B cell (primary cell): ENCODE measurements at regions not wholly inside any gene's neighbourhood (a gene's known extent, or its start where the extent isn't known, plus 50 kb on each side); places are given as distances from the start of the nearest gene placed in this dataset.

Experiments used
- ATAC-seq: fragments of 200-7000 bp; cut with Tn5 transposase; one replicate; pipeline ENCODE4 v1.10.0; 2021; ENCODE audit warnings: low read depth, mild to moderate bottlenecking, moderate number of reproducible peaks, moderate library complexity
- CTCF ChIA-PET: fragments of 350-600 bp; sonication (Branson Sonifier 250); formaldehyde crosslinking; loops from one replicate; lab custom pipeline; 2021; ENCODE audit warnings: antibody characterized with exemption, inconsistent platforms; lab: Charles Lee
- POLR2A ChIA-PET: fragments of 350-600 bp; sonication (Branson Sonifier 250); formaldehyde crosslinking; loops from one replicate; lab custom pipeline; 2021; ENCODE audit warnings: antibody characterized with exemption; lab: Charles Lee
- DNase-seq: peaks from one replicate; pipeline ENCODE4 v3.0.0; 2013
- H2AFZ ChIP-seq: 2 replicates; pipeline ENCODE4 v1.6.1; 2012; ENCODE audit warnings: mild to moderate bottlenecking, low read depth, low read length; ENCODE audit not compliant: insufficient read depth, poor library complexity, severe bottlenecking
- H3K27ac ChIP-seq, 2 donors: 1 replicate in 1 of 2; 2 replicates in 1 of 2; pipeline ENCODE4 v1.5.1; 2012 to 2013; ENCODE audit warnings: low read length in 2 of 2, mild to moderate bottlenecking in 2 of 2, moderate library complexity in 1 of 2
- H3K27me3 ChIP-seq, 4 experiments: fragments of 200-600 bp in 1 of 4; sonication (generic) in 1 of 4; replicated peaks in 1 of 4; 1 replicate in 2 of 4; 2 replicates in 2 of 4; pipeline versions ENCODE4 v1.6.1 to v1.7.0; 2013 to 2016; ENCODE audit warnings: low read length in 3 of 4, mild to moderate bottlenecking in 2 of 4, mixed read lengths in 1 of 4, moderate library complexity in 1 of 4; ENCODE audit not compliant: insufficient read depth in 4 of 4, control insufficient read depth in 3 of 4; ENCODE audit errors: control extremely low read depth in 1 of 4
- H3K36me3 ChIP-seq, 2 experiments: replicated peaks in 1 of 2; 1 replicate in 1 of 2; 2 replicates in 1 of 2; pipeline versions ENCODE4 v1.6.1 to v1.7.1; 2013; ENCODE audit warnings: low read length in 1 of 2; ENCODE audit not compliant: insufficient read depth in 2 of 2, control insufficient read depth in 1 of 2; ENCODE audit errors: control extremely low read depth in 1 of 2, extremely low read depth in 1 of 2
- H3K4me1 ChIP-seq, 2 donors: fragments of 200-600 bp in 1 of 2; sonication (generic) in 1 of 2; 1 replicate in 1 of 2; 2 replicates in 1 of 2; pipeline versions ENCODE4 v1.5.1 to v1.6.1; 2013 to 2017; ENCODE audit warnings: low read length in 2 of 2; ENCODE audit not compliant: control insufficient read depth in 2 of 2, insufficient read depth in 2 of 2
- H3K4me2 ChIP-seq: replicated peaks from 2 replicates; pipeline ENCODE3; 2012; ENCODE audit warnings: mild to moderate bottlenecking, low read depth, low read length; ENCODE audit not compliant: poor library complexity, severe bottlenecking
- H3K4me3 ChIP-seq, 5 experiments: fragments of 200-600 bp in 1 of 5; sonication (generic) in 1 of 5; 1 replicate in 3 of 5; 2 replicates in 2 of 5; pipeline versions ENCODE4 v1.5.1 to v1.7.0; 2011 to 2016; ENCODE audit warnings: low read length in 4 of 5, mild to moderate bottlenecking in 4 of 5, low read depth in 2 of 5, control low read depth in 1 of 5, moderate library complexity in 1 of 5; ENCODE audit not compliant: insufficient read depth in 1 of 5; ENCODE audit errors: control extremely low read depth in 1 of 5, extremely low read depth in 1 of 5
- H3K79me2 ChIP-seq: fragments of 200-600 bp; sonication (generic); one replicate; pipeline ENCODE4 v1.6.0; 2016; ENCODE audit warnings: low read length; ENCODE audit not compliant: control insufficient read depth, insufficient read depth
- H3K9ac ChIP-seq: fragments of 200-600 bp; sonication (generic); 2 replicates; pipeline ENCODE4 v1.6.1; 2017; ENCODE audit warnings: mild to moderate bottlenecking, low read length, moderate library complexity
- H3K9me3 ChIP-seq, 3 donors: one replicate each; pipeline versions ENCODE4 v1.6.1 to v1.7.1; 2013; ENCODE audit warnings: low read length in 2 of 3; ENCODE audit not compliant: control insufficient read depth in 2 of 3, insufficient read depth in 1 of 3; ENCODE audit errors: control extremely low read depth in 1 of 3
- H4K20me1 ChIP-seq: 2 replicates; pipeline ENCODE4 v1.6.0; 2012; ENCODE audit warnings: mild to moderate bottlenecking, low read length; ENCODE audit not compliant: insufficient read depth, control insufficient read depth, poor library complexity, severe bottlenecking
- H3K27ac Mint-ChIP-seq: one replicate; pipeline ENCODE4 v1.8.0; 2021; ENCODE audit warnings: mixed read lengths
- H3K27me3 Mint-ChIP-seq: one replicate; pipeline ENCODE4 v1.8.0; 2021; ENCODE audit warnings: mixed read lengths
- H3K4me1 Mint-ChIP-seq: one replicate; pipeline ENCODE4 v1.8.0; 2021; ENCODE audit warnings: mixed read lengths
- H3K4me3 Mint-ChIP-seq: one replicate; pipeline ENCODE4 v1.8.0; 2021; ENCODE audit warnings: mixed read lengths
- H3K9me3 Mint-ChIP-seq: one replicate; pipeline ENCODE4 v1.8.0; 2022; ENCODE audit warnings: mixed read lengths; ENCODE audit not compliant: insufficient read depth
- EZH2 ChIP-seq: IDR thresholded peaks from 2 replicates; pipeline ENCODE4 v1.6.1; 2012; ENCODE audit warnings: borderline replicate concordance, low read depth, mild to moderate bottlenecking, moderate library complexity, low read length; ENCODE audit not compliant: insufficient read depth, poor library complexity, severe bottlenecking
- WGBS: methylation state at CpG from one replicate; pipeline ENCODE4 v1.1.5; 2013; ENCODE audit warnings: missing lambda C conversion rate; ENCODE audit not compliant: insufficient coverage; 5-methylcytosine and 5-hydroxymethylcytosine counted together
- intact Hi-C: fragments of 100-400 bp; cut with micrococcal nuclease; formaldehyde crosslinking; loops from one replicate; pipeline ENCODE4 v1.10.0; 2022
- TF ChIP-seq, protein P1 (sequence below): fragments of 200-600 bp; IDR thresholded peaks from one replicate; pipeline ENCODE4 v1.8.0; 2022; ENCODE audit warnings: antibody characterized with exemption, mild to moderate bottlenecking

DNA sequence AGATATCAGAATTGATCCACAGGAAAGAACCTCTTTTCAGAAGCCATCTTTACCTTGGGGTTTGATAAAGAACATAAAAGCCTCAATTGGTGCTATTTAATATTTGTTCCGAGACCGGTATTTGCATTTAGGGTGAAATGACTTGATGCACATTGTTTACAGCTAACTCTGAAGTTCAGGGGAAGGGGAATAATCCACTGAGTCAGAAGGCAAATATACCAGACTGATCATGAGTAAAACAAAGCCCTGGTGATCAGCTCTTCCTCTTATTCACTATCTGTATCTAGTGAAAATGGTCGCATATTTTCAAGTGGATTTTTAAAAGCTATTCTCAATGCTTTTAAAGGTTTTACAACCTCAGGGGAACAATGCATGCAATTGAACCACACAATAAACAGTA is 53.0 kb upstream of the ATP8B1 start:
- no peaks in the 10 kb centered on the region for H3K27me3 ChIP-seq
- intact Hi-C loops: no loop called here
- H2AFZ ChIP-seq: no peak overlapping the region
- no peak overlapping the region for H3K4me3 ChIP-seq
- ChIA-PET CTCF (interaction anchor here (0.9 to 1.2 kb wide), 3 partner anchors 18 to 103 kb away, joined by 3 to 4 read pairs (median 3); no protein-coding TSS in a partner anchor), POLR2A (no interaction called here)
- no peak overlapping the region for H3K27ac Mint-ChIP-seq
- H3K27me3 Mint-ChIP-seq: no peaks in the 10 kb centered on the region
- H3K9ac ChIP-seq: no peak overlapping the region
- H3K4me1 ChIP-seq: no peaks in the 10 kb centered on the region
- H4K20me1 ChIP-seq: no peaks in the 10 kb centered on the region
- WGBS: 83% methylated on average over 1 of the region's 3 CpGs
- H3K4me3 Mint-ChIP-seq: no peak overlapping the region
- H3K9me3 ChIP-seq: peaks cover 0 to 1% (median 0%) of the 10 kb centered on the region in 3 donors
- H3K27ac ChIP-seq: no peak overlapping the region
- ATAC-seq (no peak), DNase-seq (no peak)
- no peak overlapping the region for H3K4me2 ChIP-seq
- TF ChIP-seq EZH2: no peak
- TF ChIP-seq, protein P1, sequence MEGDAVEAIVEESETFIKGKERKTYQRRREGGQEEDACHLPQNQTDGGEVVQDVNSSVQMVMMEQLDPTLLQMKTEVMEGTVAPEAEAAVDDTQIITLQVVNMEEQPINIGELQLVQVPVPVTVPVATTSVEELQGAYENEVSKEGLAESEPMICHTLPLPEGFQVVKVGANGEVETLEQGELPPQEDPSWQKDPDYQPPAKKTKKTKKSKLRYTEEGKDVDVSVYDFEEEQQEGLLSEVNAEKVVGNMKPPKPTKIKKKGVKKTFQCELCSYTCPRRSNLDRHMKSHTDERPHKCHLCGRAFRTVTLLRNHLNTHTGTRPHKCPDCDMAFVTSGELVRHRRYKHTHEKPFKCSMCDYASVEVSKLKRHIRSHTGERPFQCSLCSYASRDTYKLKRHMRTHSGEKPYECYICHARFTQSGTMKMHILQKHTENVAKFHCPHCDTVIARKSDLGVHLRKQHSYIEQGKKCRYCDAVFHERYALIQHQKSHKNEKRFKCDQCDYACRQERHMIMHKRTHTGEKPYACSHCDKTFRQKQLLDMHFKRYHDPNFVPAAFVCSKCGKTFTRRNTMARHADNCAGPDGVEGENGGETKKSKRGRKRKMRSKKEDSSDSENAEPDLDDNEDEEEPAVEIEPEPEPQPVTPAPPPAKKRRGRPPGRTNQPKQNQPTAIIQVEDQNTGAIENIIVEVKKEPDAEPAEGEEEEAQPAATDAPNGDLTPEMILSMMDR: no peak
- no peaks in the 10 kb centered on the region for H3K4me1 Mint-ChIP-seq
- H3K79me2 ChIP-seq: no peaks in the 10 kb centered on the region
- no peaks in the 10 kb centered on the region for H3K9me3 Mint-ChIP-seq
- no peaks in the 10 kb centered on the region for H3K36me3 ChIP-seq

DNA sequence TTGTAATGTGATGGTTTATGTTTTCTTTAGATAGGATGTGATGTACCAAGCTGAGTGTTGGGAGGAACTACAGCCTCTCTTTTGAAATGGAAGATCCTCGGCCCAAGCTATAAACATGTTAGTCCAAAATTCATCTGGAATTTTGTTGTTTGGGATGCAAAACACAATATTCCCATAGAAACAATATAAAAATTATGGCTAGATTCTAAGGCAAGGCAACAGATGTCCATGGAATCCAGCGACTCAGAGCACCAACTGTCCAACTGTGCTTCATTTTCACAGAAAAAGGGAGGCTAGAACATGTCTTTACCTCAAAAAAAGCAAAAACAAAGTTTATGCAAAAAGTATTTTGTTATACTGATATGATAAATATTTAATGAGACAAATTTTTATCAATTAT is 52.4 kb upstream of the ATP8B1 start:
- POLR2A ChIA-PET: no interaction called here
- Mint-ChIP-seq H3K4me3 (no peak overlapping the region), H3K9me3 (no peaks in the 10 kb centered on the region), H3K27me3 (no peaks in the 10 kb centered on the region), H3K4me1 (no peaks in the 10 kb centered on the region), H3K27ac (no peak overlapping the region)
- Histone ChIP-seq H4K20me1 (no peaks in the 10 kb centered on the region), H3K36me3 (no peaks in the 10 kb centered on the region), H3K27me3 (no peaks in the 10 kb centered on the region), H3K4me1 (no peaks in the 10 kb centered on the region), H2AFZ (no peak overlapping the region), H3K27ac (no peak overlapping the region), H3K79me2 (no peaks in the 10 kb centered on the region), H3K4me2 (no peak overlapping the region), H3K9me3 (peaks cover 0 to 2% (median 1%) of the 10 kb centered on the region in 3 donors), H3K9ac (no peak overlapping the region), H3K4me3 (no peak overlapping the region)
- TF ChIP-seq, protein P1: no peak
- TF ChIP-seq EZH2: no peak
- ATAC-seq: no peak
- no peak for DNase-seq
- WGBS: no CpG with 5 or more reads among the region's 2 CpGs
- intact Hi-C loops: no loop called here
- CTCF ChIA-PET: interaction anchor here (1.1 to 1.4 kb wide), 2 partner anchors 27 to 103 kb away, joined by 3 to 5 read pairs; no protein-coding TSS in a partner anchor
